ENCODE measurements at regions not wholly inside any gene's neighbourhood (a gene's known extent, or its start where the extent isn't known, plus 50 kb on each side); places are given as distances from the start of the nearest gene placed in this dataset.
"Not testable (repeated sequence)": the region's sequence is repeated elsewhere in the genome, so short reads cannot be mapped to it uniquely, and the experiment has no call there.

- TF ChIP-seq CTCF (conservative IDR thresholded peaks at IDR 0.05; ENCODE audit: low read depth, low read length): no peak
- DNase-seq (ENCODE audit: low read depth): no peak
- H3K4me3 ChIP-seq (ENCODE audit: low read depth, low read length): no peak overlapping the region
Observed at GRCh38 chr7:7032221-7032620, 150.1 kb upstream of the C1GALT1 start.

- no peak for DNase-seq (ENCODE audit: low read depth)
- H3K4me3 ChIP-seq (ENCODE audit: low read depth, low read length): no peak overlapping the region
- TF ChIP-seq CTCF (conservative IDR thresholded peaks at IDR 0.05; ENCODE audit: low read depth, low read length): no peak
Observed at GRCh38 chr7:7035851-7036250, 146.5 kb upstream of the C1GALT1 start.

- H3K4me3 ChIP-seq (ENCODE audit: low read depth, low read length): not testable (repeated sequence)
Observed at GRCh38 chr7:7042286-7042893, 140.0 kb upstream of the C1GALT1 start.

GRCh38 chr7:7044806-7045205 lies 137.5 kb upstream of the C1GALT1 start:
- H3K4me3 ChIP-seq (ENCODE audit: low read depth, low read length): no peak overlapping the region
- no peak for TF ChIP-seq CTCF (conservative IDR thresholded peaks at IDR 0.05; ENCODE audit: low read depth, low read length)

More at GRCh38 chr7:7042286-7042893, 140.0 kb upstream of the C1GALT1 start:
- not testable (repeated sequence) for DNase-seq (ENCODE audit: low read depth)

GRCh38 chr7:7048213-7048612 lies 134.1 kb upstream of the C1GALT1 start:
- DNase-seq (ENCODE audit: low read depth): no peak
- TF ChIP-seq CTCF (conservative IDR thresholded peaks at IDR 0.05; ENCODE audit: low read depth, low read length): no peak
- H3K4me3 ChIP-seq (ENCODE audit: low read depth, low read length): no peak overlapping the region

More at GRCh38 chr7:7044806-7045205, 137.5 kb upstream of the C1GALT1 start:
- DNase-seq (ENCODE audit: low read depth): no peak

GRCh38 chr7:7051206-7051877 lies 131.0 kb upstream of the C1GALT1 start:
- no peak for DNase-seq (ENCODE audit: low read depth)
- no peak for TF ChIP-seq CTCF (conservative IDR thresholded peaks at IDR 0.05; ENCODE audit: low read depth, low read length)
- no peak overlapping the region for H3K4me3 ChIP-seq (ENCODE audit: low read depth, low read length)

- no peak for DNase-seq (ENCODE audit: low read depth)
- no peak for TF ChIP-seq CTCF (conservative IDR thresholded peaks at IDR 0.05; ENCODE audit: low read depth, low read length)
- H3K4me3 ChIP-seq (ENCODE audit: low read depth, low read length): no peak overlapping the region
Observed at GRCh38 chr7:7054252-7054830, 128.0 kb upstream of the C1GALT1 start.
